ENCODE measurements at regions not wholly inside any gene's neighbourhood (a gene's known extent, or its start where the extent isn't known, plus 50 kb on each side); places are given as distances from the start of the nearest gene placed in this dataset.

- no peak for DNase-seq
Observed at GRCh38 chr11:80362563-80363340, 921.9 kb upstream of the TENM4 start.

GRCh38 chr11:80355251-80355650, 914.4 kb upstream of the TENM4 start:
- no peak for DNase-seq

GRCh38 chr11:80350541-80350940, 909.7 kb upstream of the TENM4 start:
- no peak for DNase-seq

GRCh38 chr11:80349997-80350396, 909.2 kb upstream of the TENM4 start:
- no peak for DNase-seq

GRCh38 chr11:80346353-80347059, 905.7 kb upstream of the TENM4 start:
- no peak for DNase-seq

GRCh38 chr11:80343436-80343835, 902.6 kb upstream of the TENM4 start:
- DNase-seq: no peak

- no peak for DNase-seq
Observed at GRCh38 chr11:80338231-80338630, 897.4 kb upstream of the TENM4 start.

- no peak for DNase-seq
Observed at GRCh38 chr11:80331694-80332093, 890.9 kb upstream of the TENM4 start.

GRCh38 chr11:80330264-80330663, 889.4 kb upstream of the TENM4 start:
- no peak for DNase-seq

- DNase-seq: no peak
Observed at GRCh38 chr11:80328774-80329173, 887.9 kb upstream of the TENM4 start.

- DNase-seq: no peak
Observed at GRCh38 chr11:80327956-80328614, 887.3 kb upstream of the TENM4 start.

- DNase-seq: no peak
Observed at GRCh38 chr11:80321786-80322185, 881.0 kb upstream of the TENM4 start.

- DNase-seq: no peak
Observed at GRCh38 chr11:80320765-80321164, 879.9 kb upstream of the TENM4 start.

- DNase-seq: no peak
Observed at GRCh38 chr11:80320226-80320625, 879.4 kb upstream of the TENM4 start.

GRCh38 chr11:80317612-80318011, 876.8 kb upstream of the TENM4 start:
- no peak for DNase-seq

- no peak for DNase-seq
Observed at GRCh38 chr11:80315200-80315599, 874.4 kb upstream of the TENM4 start.

- no peak for DNase-seq
Observed at GRCh38 chr11:80309301-80309700, 868.5 kb upstream of the TENM4 start.

- DNase-seq: no peak
Observed at GRCh38 chr11:80307676-80308075, 866.8 kb upstream of the TENM4 start.

- DNase-seq: no peak
Observed at GRCh38 chr11:80297858-80298632, 857.2 kb upstream of the TENM4 start.

- DNase-seq: no peak
Observed at GRCh38 chr11:80293293-80293692, 852.5 kb upstream of the TENM4 start.

- no peak for DNase-seq
Observed at GRCh38 chr11:80284946-80285785, 844.3 kb upstream of the TENM4 start.

GRCh38 chr11:80282643-80283042, 841.8 kb upstream of the TENM4 start:
- no peak for DNase-seq

All from DMS79 treated with DMSO at 0.1 percent for 48 hours (cell line).